A673 (cell line): ENCODE measurements at regions not wholly inside any gene's neighbourhood (a gene's known extent, or its start where the extent isn't known, plus 50 kb on each side); places are given as distances from the start of the nearest gene placed in this dataset.

Experiments
- BruUV-seq: library from RNA; stranded (reverse); fragments of 400-500 nt; replicated peaks from 2 replicates; lab custom pipeline; 2021; lab: Mats Ljungman, UMichigan
- CTCF ChIA-PET: fragments of 300-600 bp; sonication (Branson Sonifier 250); formaldehyde crosslinking; loops from one replicate; lab custom pipeline; 2022; ENCODE audit warnings: antibody characterized with exemption; lab: Charles Lee
- POLR2A ChIA-PET: fragments of 300-600 bp; sonication (Branson Sonifier 250); formaldehyde crosslinking; loops from one replicate; lab custom pipeline; 2022; ENCODE audit warnings: antibody characterized with exemption; ENCODE audit not compliant: low non-redundant PET; lab: Charles Lee
- DNase-seq: peaks from one replicate; pipeline ENCODE4 v3.0.0-alpha.2; 2015; ENCODE audit warnings: low spot score
- H3K27ac ChIP-seq: fragments of 200-600 bp; sonication (generic); 2 replicates; pipeline ENCODE4 v1.5.1; 2016; ENCODE audit warnings: mixed run types, low read depth, mild to moderate bottlenecking, mixed read lengths, antibody characterized with exemption, low read length; ENCODE audit not compliant: poor library complexity, severe bottlenecking
- H3K27me3 ChIP-seq: fragments of 200-600 bp; sonication (generic); replicated peaks from 2 replicates; pipeline ENCODE4 v1.6.1; 2017; ENCODE audit warnings: mixed run types, low read depth, mild to moderate bottlenecking, mixed read lengths, antibody characterized with exemption, low read length; ENCODE audit not compliant: insufficient read depth, poor library complexity
- H3K36me3 ChIP-seq: fragments of 200-600 bp; sonication (generic); 2 replicates; pipeline ENCODE4 v1.6.1; 2016; ENCODE audit warnings: mixed run types, mild to moderate bottlenecking, mixed read lengths, antibody characterized with exemption, low read length; ENCODE audit not compliant: insufficient read depth, poor library complexity, severe bottlenecking
- H3K4me1 ChIP-seq: fragments of 200-600 bp; sonication (generic); 2 replicates; pipeline ENCODE4 v1.6.1; 2017; ENCODE audit warnings: mixed run types, mild to moderate bottlenecking, mixed read lengths, antibody characterized with exemption, low read length; ENCODE audit not compliant: insufficient read depth, poor library complexity, severe bottlenecking
- H3K4me3 ChIP-seq: fragments of 200-600 bp; sonication (generic); 2 replicates; pipeline ENCODE4 v1.5.1; 2016; ENCODE audit warnings: low read depth, mixed run types, mild to moderate bottlenecking, mixed read lengths, low read length; ENCODE audit not compliant: poor library complexity, severe bottlenecking
- H3K9me3 ChIP-seq: fragments of 200-600 bp; sonication (generic); 2 replicates; pipeline ENCODE4 v1.6.1; 2016; ENCODE audit warnings: mixed run types, low read depth, mild to moderate bottlenecking, mixed read lengths, antibody characterized with exemption, low read length; ENCODE audit not compliant: poor library complexity, severe bottlenecking
- CTCF ChIP-seq: fragments of 300-800, 200-600 bp; sonication (generic); conservative IDR thresholded peaks from 2 replicates; pipeline ENCODE4 v1.5.1; 2017; ENCODE audit warnings: low read depth, mild to moderate bottlenecking, antibody characterized with exemption, low read length, moderate library complexity, mixed read lengths
- EZH2 ChIP-seq: fragments of 200-600 bp; sonication (generic); IDR thresholded peaks from 2 replicates; pipeline ENCODE4 v1.6.1; 2017; ENCODE audit warnings: borderline replicate concordance, low read depth, mild to moderate bottlenecking, mixed read lengths, antibody characterized with exemption, low read length; ENCODE audit not compliant: poor library complexity, severe bottlenecking
- intact Hi-C: fragments of 100-400 bp; cut with micrococcal nuclease; formaldehyde crosslinking; loops from one replicate; pipeline ENCODE4 v1.10.0; 2022; ENCODE audit not compliant: unreplicated experiment

- BruUV-seq = no TSS peak
- H3K4me1 ChIP-seq = no peaks in the 10 kb centered on the region
- TF ChIP-seq CTCF (no peak), EZH2 (no peak)
- no peaks in the 10 kb centered on the region for H3K36me3 ChIP-seq
- H3K27me3 ChIP-seq = no peaks in the 10 kb centered on the region
- DNase-seq = no peak
- POLR2A ChIA-PET = no interaction called here
- peaks cover 55% of the 10 kb centered on the region for H3K9me3 ChIP-seq
- no peak overlapping the region for H3K27ac ChIP-seq
- intact Hi-C loops = no loop called here
- no peak overlapping the region for H3K4me3 ChIP-seq
- CTCF ChIA-PET = no interaction called here
Measured at GRCh38 chr15:26382444-26383072, 390.3 kb downstream of the GABRB3 start.

DNA sequence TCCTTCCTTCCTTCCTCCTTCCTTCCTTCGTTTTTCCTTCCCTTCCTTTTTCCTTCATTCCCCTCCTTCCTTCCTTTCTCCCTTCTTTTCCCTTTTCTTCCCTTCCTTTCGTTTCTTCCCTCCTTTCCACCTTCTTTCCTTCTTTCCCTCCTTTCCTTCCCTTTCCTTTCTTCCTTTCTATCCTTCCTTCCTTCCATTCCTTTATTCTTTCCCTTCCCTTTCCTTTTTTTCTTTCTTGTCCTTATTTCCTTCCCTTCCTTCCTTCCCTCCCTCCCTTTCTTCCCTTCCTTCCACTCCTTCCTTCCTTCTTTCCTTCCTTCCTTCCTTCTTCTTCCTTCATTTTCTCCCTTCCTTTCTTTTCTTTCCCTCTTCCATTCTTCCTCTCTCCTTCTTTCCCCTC lies 394.6 kb downstream of the GABRB3 start:
- CTCF ChIA-PET = no interaction called here
- TF ChIP-seq EZH2 = no peak
- no peak for TF ChIP-seq CTCF
- Histone ChIP-seq H3K4me3 (no peak overlapping the region), H3K4me1 (no peaks in the 10 kb centered on the region), H3K9me3 (peaks cover 66% of the 10 kb centered on the region), H3K27me3 (no peaks in the 10 kb centered on the region), H3K27ac (no peak overlapping the region), H3K36me3 (no peaks in the 10 kb centered on the region)
- no peak for DNase-seq
- intact Hi-C loops = no loop called here
- BruUV-seq = no TSS peak
- POLR2A ChIA-PET = no interaction called here

DNA sequence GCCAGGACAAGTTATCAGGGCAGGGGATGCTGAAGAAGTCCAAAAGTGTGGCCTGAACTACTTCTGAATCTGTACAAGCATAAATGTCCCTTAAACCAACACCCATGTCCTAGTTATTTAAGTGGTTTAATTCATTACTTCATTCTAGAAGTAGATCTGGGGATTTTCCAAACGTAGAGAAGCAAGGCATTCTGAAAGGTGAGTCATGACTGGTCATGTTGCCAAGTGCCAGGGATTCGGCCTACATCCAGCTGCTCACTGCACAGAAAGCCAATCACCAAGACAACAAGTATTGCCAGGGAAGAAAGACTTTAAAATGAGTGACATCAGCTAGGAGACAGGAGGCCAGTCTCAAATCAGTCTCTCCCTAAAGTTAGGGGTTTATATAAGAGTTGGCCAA lies 396.6 kb downstream of the GABRB3 start:
- ChIA-PET CTCF (no interaction called here), POLR2A (no interaction called here)
- Histone ChIP-seq H3K27me3 (no peaks in the 10 kb centered on the region), H3K27ac (no peak overlapping the region), H3K4me1 (no peaks in the 10 kb centered on the region), H3K4me3 (no peak overlapping the region), H3K36me3 (no peaks in the 10 kb centered on the region), H3K9me3 (peaks cover 66% of the 10 kb centered on the region)
- no peak for TF ChIP-seq CTCF
- intact Hi-C loops = no loop called here
- BruUV-seq = no TSS peak
- no peak for DNase-seq
